SK-N-SH treated with all-trans-retinoic acid at 6 μM for 48 hours (cell line): ENCODE measurements at regions not wholly inside any gene's neighbourhood (a gene's known extent, or its start where the extent isn't known, plus 50 kb on each side); places are given as distances from the start of the nearest gene placed in this dataset.
A peak's percentile ranks its signal among the peaks of the same experiment; 100 is the strongest.

Experiments
- ATAC-seq: fragments of 200-7000 bp; cut with Tn5 transposase; 3 replicates; pipeline ENCODE4 v1.9.1; 2020; ENCODE audit warnings: mild to moderate bottlenecking, moderate library complexity
- BACH2 ChIP-seq: fragments of 250-450 bp; sonication (Bioruptor Pico); IDR thresholded peaks from 2 replicates; pipeline ENCODE4 v1.9.0; 2021; ENCODE audit warnings: mild to moderate bottlenecking, borderline replicate concordance
- CSDC2 ChIP-seq: fragments of 250-450 bp; sonication (Bioruptor Pico); IDR thresholded peaks from 2 replicates; pipeline ENCODE4 v1.5.0; 2020; ENCODE audit warnings: mild to moderate bottlenecking, moderate library complexity
- ESRRG ChIP-seq: fragments of 250-450 bp; sonication (Bioruptor Pico); IDR thresholded peaks from 2 replicates; pipeline ENCODE4 v1.6.1; 2021; ENCODE audit warnings: mild to moderate bottlenecking
- ISL1 ChIP-seq: fragments of 250-450 bp; sonication (Bioruptor Pico); IDR thresholded peaks from 2 replicates; pipeline ENCODE4 v2.1.2; 2022; ENCODE audit warnings: mild to moderate bottlenecking, moderate library complexity
- OSR1 ChIP-seq: fragments of 250-450 bp; sonication (Bioruptor Pico); IDR thresholded peaks from 2 replicates; pipeline ENCODE4 v1.8.0; 2022; ENCODE audit warnings: moderate library complexity, mild to moderate bottlenecking, inconsistent platforms
- PPARA ChIP-seq: fragments of 250-450 bp; sonication (Bioruptor Pico); IDR thresholded peaks from 2 replicates; pipeline ENCODE4 v1.5.0; 2020; ENCODE audit warnings: mild to moderate bottlenecking, borderline replicate concordance
- RARB ChIP-seq: fragments of 250-450 bp; sonication (Bioruptor Pico); IDR thresholded peaks from 2 replicates; pipeline ENCODE4 v1.8.0; 2021; ENCODE audit warnings: mild to moderate bottlenecking, moderate library complexity
- TCF4 ChIP-seq: fragments of 250-450 bp; sonication (Bioruptor Pico); IDR thresholded peaks from 2 replicates; pipeline ENCODE4 v1.8.0; 2021; ENCODE audit warnings: mild to moderate bottlenecking, moderate library complexity, borderline replicate concordance
- TOX ChIP-seq: fragments of 250-450 bp; sonication (Bioruptor Pico); IDR thresholded peaks from 2 replicates; pipeline ENCODE4 v1.8.0; 2021; ENCODE audit warnings: mild to moderate bottlenecking, moderate library complexity, borderline replicate concordance
- ZC3H10 ChIP-seq: fragments of 250-450 bp; sonication (Bioruptor Pico); IDR thresholded peaks from 2 replicates; pipeline ENCODE4 v1.5.1; 2021; ENCODE audit warnings: mild to moderate bottlenecking, moderate library complexity
- ZFP3 ChIP-seq: fragments of 250-450 bp; sonication (Bioruptor Pico); IDR thresholded peaks from 2 replicates; pipeline ENCODE4 v1.5.0; 2020; ENCODE audit warnings: mild to moderate bottlenecking, moderate library complexity
- ZNF565 ChIP-seq: fragments of 450-650 bp; formaldehyde crosslinking; conservative IDR thresholded peaks from 2 replicates; pipeline ENCODE4 v1.5.0; 2020; ENCODE audit warnings: low read depth, mild to moderate bottlenecking, moderate library complexity
- ZNF70 ChIP-seq: fragments of 450-650 bp; formaldehyde crosslinking; IDR thresholded peaks from 2 replicates; pipeline ENCODE4 v1.5.0; 2020; ENCODE audit warnings: mild to moderate bottlenecking, moderate library complexity
- ZNF8 ChIP-seq: fragments of 450-650 bp; formaldehyde crosslinking; IDR thresholded peaks from 2 replicates; pipeline ENCODE4 v1.5.0; 2020; ENCODE audit warnings: mild to moderate bottlenecking, moderate library complexity
- TF ChIP-seq, protein P1 (sequence below): fragments of 250-450 bp; sonication (Bioruptor Pico); IDR thresholded peaks from 2 replicates; pipeline ENCODE4 v1.5.0; 2020; ENCODE audit warnings: mild to moderate bottlenecking, moderate library complexity
- TF ChIP-seq, protein P2 (sequence below): fragments of 250-450 bp; sonication (Bioruptor Pico); IDR thresholded peaks from 2 replicates; pipeline ENCODE4 v1.8.0; 2021; ENCODE audit warnings: low read depth, mild to moderate bottlenecking, moderate library complexity, borderline replicate concordance
- TF ChIP-seq, protein P3 (sequence below): fragments of 250-450 bp; sonication (Bioruptor Pico); IDR thresholded peaks from 2 replicates; pipeline ENCODE4 v1.8.0; 2020; ENCODE audit warnings: mild to moderate bottlenecking, moderate library complexity, borderline replicate concordance
- TF ChIP-seq, protein P4 (sequence below): fragments of 250-450 bp; sonication (Bioruptor Pico); IDR thresholded peaks from 2 replicates; pipeline ENCODE4 v1.5.1; 2020; ENCODE audit warnings: low read depth, mild to moderate bottlenecking, moderate library complexity

DNA sequence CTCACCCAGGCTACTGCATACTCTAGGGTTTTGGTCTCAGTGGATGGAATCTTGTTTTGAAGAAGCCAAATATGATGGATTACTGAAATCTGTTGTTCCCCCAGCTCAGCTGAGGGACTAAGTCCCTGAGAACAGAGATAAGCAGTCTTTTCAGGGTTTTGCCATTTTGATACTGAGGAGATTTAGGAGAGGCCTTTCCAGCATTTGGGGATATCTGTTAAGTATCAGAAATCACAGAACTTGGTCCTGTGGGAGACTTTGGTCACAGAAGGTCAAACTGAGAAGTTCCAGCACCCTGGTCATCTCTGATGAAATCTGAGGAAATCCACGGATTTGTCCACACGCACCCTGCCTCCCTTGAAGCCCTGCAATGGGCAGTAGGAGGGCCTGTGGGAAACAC, 181.0 kb upstream of the GADL1 start (continued):
- TF ChIP-seq, protein P1, sequence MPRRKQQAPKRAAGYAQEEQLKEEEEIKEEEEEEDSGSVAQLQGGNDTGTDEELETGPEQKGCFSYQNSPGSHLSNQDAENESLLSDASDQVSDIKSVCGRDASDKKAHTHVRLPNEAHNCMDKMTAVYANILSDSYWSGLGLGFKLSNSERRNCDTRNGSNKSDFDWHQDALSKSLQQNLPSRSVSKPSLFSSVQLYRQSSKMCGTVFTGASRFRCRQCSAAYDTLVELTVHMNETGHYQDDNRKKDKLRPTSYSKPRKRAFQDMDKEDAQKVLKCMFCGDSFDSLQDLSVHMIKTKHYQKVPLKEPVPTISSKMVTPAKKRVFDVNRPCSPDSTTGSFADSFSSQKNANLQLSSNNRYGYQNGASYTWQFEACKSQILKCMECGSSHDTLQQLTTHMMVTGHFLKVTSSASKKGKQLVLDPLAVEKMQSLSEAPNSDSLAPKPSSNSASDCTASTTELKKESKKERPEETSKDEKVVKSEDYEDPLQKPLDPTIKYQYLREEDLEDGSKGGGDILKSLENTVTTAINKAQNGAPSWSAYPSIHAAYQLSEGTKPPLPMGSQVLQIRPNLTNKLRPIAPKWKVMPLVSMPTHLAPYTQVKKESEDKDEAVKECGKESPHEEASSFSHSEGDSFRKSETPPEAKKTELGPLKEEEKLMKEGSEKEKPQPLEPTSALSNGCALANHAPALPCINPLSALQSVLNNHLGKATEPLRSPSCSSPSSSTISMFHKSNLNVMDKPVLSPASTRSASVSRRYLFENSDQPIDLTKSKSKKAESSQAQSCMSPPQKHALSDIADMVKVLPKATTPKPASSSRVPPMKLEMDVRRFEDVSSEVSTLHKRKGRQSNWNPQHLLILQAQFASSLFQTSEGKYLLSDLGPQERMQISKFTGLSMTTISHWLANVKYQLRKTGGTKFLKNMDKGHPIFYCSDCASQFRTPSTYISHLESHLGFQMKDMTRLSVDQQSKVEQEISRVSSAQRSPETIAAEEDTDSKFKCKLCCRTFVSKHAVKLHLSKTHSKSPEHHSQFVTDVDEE (CRISPR knock-in tag) = no peak
- TF ChIP-seq BACH2 (no peak), OSR1 (CRISPR knock-in tag) (no peak), ZNF565 (CRISPR knock-in tag) (no peak), TOX (CRISPR knock-in tag) (no peak), ISL1 (CRISPR knock-in tag) (no peak), ZC3H10 (no peak), ESRRG (CRISPR knock-in tag) (no peak)
- TF ChIP-seq, all 23 proteins: peak for 0

DNA sequence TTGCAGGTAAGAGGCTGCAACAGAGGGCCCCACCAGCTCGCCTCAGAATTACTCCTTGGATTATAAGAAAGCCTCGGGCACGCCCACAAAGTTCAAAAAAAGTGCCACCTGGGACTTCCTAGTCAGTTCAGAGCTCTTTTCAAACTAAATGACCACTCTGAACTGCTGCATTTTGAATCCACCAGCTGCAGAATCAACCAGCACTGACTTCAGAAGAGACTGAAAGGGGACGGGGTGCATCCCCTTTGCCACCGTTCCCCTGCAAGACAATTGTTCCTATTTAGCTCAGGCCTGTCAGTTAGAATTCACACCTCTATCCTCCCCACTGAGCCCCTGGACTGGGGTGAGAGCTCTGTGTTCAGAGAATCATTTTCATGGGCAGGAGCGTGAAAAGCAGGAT, 181.4 kb upstream of the GADL1 start:
- no peak for ATAC-seq
- TF ChIP-seq, protein P2, sequence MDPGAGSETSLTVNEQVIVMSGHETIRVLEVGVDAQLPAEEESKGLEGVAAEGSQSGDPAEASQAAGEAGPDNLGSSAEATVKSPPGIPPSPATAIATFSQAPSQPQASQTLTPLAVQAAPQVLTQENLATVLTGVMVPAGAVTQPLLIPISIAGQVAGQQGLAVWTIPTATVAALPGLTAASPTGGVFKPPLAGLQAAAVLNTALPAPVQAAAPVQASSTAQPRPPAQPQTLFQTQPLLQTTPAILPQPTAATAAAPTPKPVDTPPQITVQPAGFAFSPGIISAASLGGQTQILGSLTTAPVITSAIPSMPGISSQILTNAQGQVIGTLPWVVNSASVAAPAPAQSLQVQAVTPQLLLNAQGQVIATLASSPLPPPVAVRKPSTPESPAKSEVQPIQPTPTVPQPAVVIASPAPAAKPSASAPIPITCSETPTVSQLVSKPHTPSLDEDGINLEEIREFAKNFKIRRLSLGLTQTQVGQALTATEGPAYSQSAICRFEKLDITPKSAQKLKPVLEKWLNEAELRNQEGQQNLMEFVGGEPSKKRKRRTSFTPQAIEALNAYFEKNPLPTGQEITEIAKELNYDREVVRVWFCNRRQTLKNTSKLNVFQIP (CRISPR knock-in tag) = no peak
- TF ChIP-seq ZC3H10 = no peak
- no peak for TF ChIP-seq BACH2
- no peak for TF ChIP-seq CSDC2
- TF ChIP-seq PPARA = no peak
- TF ChIP-seq, protein P3, sequence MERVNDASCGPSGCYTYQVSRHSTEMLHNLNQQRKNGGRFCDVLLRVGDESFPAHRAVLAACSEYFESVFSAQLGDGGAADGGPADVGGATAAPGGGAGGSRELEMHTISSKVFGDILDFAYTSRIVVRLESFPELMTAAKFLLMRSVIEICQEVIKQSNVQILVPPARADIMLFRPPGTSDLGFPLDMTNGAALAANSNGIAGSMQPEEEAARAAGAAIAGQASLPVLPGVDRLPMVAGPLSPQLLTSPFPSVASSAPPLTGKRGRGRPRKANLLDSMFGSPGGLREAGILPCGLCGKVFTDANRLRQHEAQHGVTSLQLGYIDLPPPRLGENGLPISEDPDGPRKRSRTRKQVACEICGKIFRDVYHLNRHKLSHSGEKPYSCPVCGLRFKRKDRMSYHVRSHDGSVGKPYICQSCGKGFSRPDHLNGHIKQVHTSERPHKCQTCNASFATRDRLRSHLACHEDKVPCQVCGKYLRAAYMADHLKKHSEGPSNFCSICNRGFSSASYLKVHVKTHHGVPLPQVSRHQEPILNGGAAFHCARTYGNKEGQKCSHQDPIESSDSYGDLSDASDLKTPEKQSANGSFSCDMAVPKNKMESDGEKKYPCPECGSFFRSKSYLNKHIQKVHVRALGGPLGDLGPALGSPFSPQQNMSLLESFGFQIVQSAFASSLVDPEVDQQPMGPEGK = no peak

DNA sequence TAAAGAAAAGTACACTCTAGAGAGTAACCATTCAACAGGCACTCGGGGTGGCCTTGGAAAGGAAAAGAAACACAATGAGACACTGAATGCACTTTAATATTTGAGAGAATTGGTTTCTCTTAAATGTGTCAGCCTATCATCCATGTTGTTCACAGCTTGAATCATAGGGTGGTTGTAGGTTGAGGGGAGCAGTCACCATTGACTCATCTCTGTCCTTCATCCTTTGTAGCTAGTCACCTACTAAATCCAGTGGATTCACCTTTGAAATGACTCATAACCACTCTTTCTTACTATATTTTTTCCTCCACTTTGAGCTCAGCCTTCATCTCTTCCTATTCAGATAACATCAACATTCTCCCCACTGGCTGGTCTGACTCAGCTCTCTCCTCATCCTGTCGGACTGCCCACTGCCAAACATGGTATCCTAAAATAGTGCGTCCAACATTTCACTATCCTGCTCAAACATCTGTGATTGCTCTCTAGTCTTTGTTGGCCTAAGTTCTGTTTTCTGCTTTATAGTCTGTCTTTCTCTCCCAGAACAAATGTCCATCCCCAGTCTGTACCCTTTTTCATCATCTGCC, 182.7 kb upstream of the GADL1 start:
- TF ChIP-seq, protein P3 = no peak
- TF ChIP-seq TOX (CRISPR knock-in tag) (no peak), ZC3H10 (no peak), ZFP3 (CRISPR knock-in tag) (no peak), ZNF8 (no peak), TCF4 (CRISPR knock-in tag) (no peak), ZNF70 (no peak), OSR1 (CRISPR knock-in tag) (no peak), RARB (CRISPR knock-in tag) (no peak)
- TF ChIP-seq, protein P4, sequence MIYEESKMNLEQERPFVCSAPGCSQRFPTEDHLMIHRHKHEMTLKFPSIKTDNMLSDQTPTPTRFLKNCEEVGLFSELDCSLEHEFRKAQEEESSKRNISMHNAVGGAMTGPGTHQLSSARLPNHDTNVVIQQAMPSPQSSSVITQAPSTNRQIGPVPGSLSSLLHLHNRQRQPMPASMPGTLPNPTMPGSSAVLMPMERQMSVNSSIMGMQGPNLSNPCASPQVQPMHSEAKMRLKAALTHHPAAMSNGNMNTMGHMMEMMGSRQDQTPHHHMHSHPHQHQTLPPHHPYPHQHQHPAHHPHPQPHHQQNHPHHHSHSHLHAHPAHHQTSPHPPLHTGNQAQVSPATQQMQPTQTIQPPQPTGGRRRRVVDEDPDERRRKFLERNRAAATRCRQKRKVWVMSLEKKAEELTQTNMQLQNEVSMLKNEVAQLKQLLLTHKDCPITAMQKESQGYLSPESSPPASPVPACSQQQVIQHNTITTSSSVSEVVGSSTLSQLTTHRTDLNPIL (CRISPR knock-in tag) = no peak
- TF ChIP-seq, protein P2 (CRISPR knock-in tag) = no peak
- ATAC-seq = peak; percentile 99
